Liver (tissue), 8 donors: ENCODE measurements at regions not wholly inside any gene's neighbourhood (a gene's known extent, or its start where the extent isn't known, plus 50 kb on each side); places are given as distances from the start of the nearest gene placed in this dataset.

Source experiments
- DNase-seq: peaks from one replicate; pipeline ENCODE4 v3.0.0-alpha.2; 2017; ENCODE audit warnings: low spot score
- H3K27ac ChIP-seq, 2 donors: one replicate each; pipeline ENCODE4 v1.7.0; 2013; ENCODE audit warnings: inconsistent platforms in 2 of 2, low read length in 2 of 2, control low read depth in 1 of 2, low read depth in 1 of 2, mild to moderate bottlenecking in 1 of 2
- H3K27me3 ChIP-seq, 4 donors: one replicate each; pipeline versions ENCODE4 v1.6.1 to v1.7.0; 2013; ENCODE audit warnings: low read length in 3 of 4, inconsistent platforms in 1 of 4, mild to moderate bottlenecking in 1 of 4, moderate library complexity in 1 of 4; ENCODE audit not compliant: control insufficient read depth in 4 of 4, insufficient read depth in 4 of 4
- H3K36me3 ChIP-seq, 4 donors: one replicate each; pipeline versions ENCODE4 v1.6.1 to v1.7.0; 2013; ENCODE audit warnings: low read length in 3 of 4, mild to moderate bottlenecking in 3 of 4, low read depth in 1 of 4, moderate library complexity in 1 of 4; ENCODE audit not compliant: control insufficient read depth in 4 of 4, insufficient read depth in 3 of 4
- H3K4me1 ChIP-seq, 4 donors: one replicate each; pipeline versions ENCODE4 v1.6.1 to v1.7.0; 2013; ENCODE audit warnings: low read length in 3 of 4, mild to moderate bottlenecking in 3 of 4, moderate library complexity in 1 of 4; ENCODE audit not compliant: control insufficient read depth in 4 of 4, insufficient read depth in 4 of 4
- H3K4me3 ChIP-seq, 3 donors: one replicate each; pipeline versions ENCODE4 v1.6.1 to v1.7.0; 2013; ENCODE audit warnings: low read length in 3 of 3, control low read depth in 1 of 3, low read depth in 1 of 3, mild to moderate bottlenecking in 1 of 3
- H3K9ac ChIP-seq, 2 donors: one replicate each; pipeline ENCODE4 v1.7.0; 2013; ENCODE audit warnings: low read length in 2 of 2, mild to moderate bottlenecking in 2 of 2, moderate library complexity in 2 of 2, control low read depth in 1 of 2, low read depth in 1 of 2
- H3K9me3 ChIP-seq, 4 donors: one replicate each; pipeline versions ENCODE4 v1.6.1 to v1.7.0; 2013; ENCODE audit warnings: low read length in 3 of 4; ENCODE audit not compliant: control insufficient read depth in 4 of 4
- EGR1 ChIP-seq, 2 donors: IDR thresholded peaks; 2 replicates each; pipeline ENCODE4 v1.6.1; 2016 to 2018; ENCODE audit warnings: antibody characterized with exemption in 2 of 2, low read depth in 2 of 2
- FOXA2 ChIP-seq: IDR thresholded peaks from 2 replicates; pipeline ENCODE4 v1.6.1; 2016; ENCODE audit warnings: antibody characterized with exemption
- JUND ChIP-seq, 2 donors: IDR thresholded peaks; 2 replicates each; pipeline ENCODE4 v1.6.1; 2016; ENCODE audit warnings: antibody characterized with exemption in 2 of 2
- NR2F2 ChIP-seq: IDR thresholded peaks from 2 replicates; pipeline ENCODE4 v1.6.1; 2016; ENCODE audit warnings: antibody characterized with exemption
- RAD21 ChIP-seq, 2 donors: IDR thresholded peaks; 2 replicates each; pipeline ENCODE4 v1.6.1; 2016; ENCODE audit warnings: antibody characterized with exemption in 2 of 2, mild to moderate bottlenecking in 2 of 2
- REST ChIP-seq: IDR thresholded peaks from 2 replicates; pipeline ENCODE4 v1.6.1; 2016; ENCODE audit warnings: antibody characterized with exemption, mild to moderate bottlenecking
- RXRA ChIP-seq, 2 donors: IDR thresholded peaks; 2 replicates each; pipeline ENCODE4 v1.6.1; 2017 to 2018; ENCODE audit warnings: antibody characterized with exemption in 2 of 2, mild to moderate bottlenecking in 1 of 2
- SP1 ChIP-seq: IDR thresholded peaks from 2 replicates; pipeline ENCODE4 v1.6.1; 2018; ENCODE audit warnings: antibody characterized with exemption, mild to moderate bottlenecking
- TAF1 ChIP-seq: conservative IDR thresholded peaks from 2 replicates; pipeline ENCODE4 v1.6.1; 2016; ENCODE audit warnings: antibody characterized with exemption, mild to moderate bottlenecking
- YY1 ChIP-seq: IDR thresholded peaks from 2 replicates; pipeline ENCODE4 v1.6.1; 2016; ENCODE audit warnings: antibody characterized with exemption, mild to moderate bottlenecking
- ZBTB33 ChIP-seq: IDR thresholded peaks from 2 replicates; pipeline ENCODE4 v1.6.1; 2016; ENCODE audit warnings: antibody characterized with exemption
- WGBS: extraction: QIAGEN DNeasy Blood & Tissue Kit; methylation state at CpG from one replicate; pipeline ENCODE4 v1.1.7; 2013; 5-methylcytosine and 5-hydroxymethylcytosine counted together
- TF ChIP-seq, protein P1 (sequence below): fragments of 150-350 bp; IDR thresholded peaks from 2 replicates; pipeline ENCODE4 v1.5.1; 2017; ENCODE audit warnings: improper control_type of control experiment, low read depth, low read length; ENCODE audit not compliant: missing input control
- TF ChIP-seq, protein P2 (sequence below): IDR thresholded peaks from 2 replicates; pipeline ENCODE4 v1.6.1; 2016; ENCODE audit warnings: antibody characterized with exemption
- donor health status: healthy.
- donor health status: healthy.
- donor health status: healthy.
- donor health status: healthy.
- donor health status: healthy.

- H3K9ac ChIP-seq = no peak overlapping the region
Observed at GRCh38 chr11:69416762-69417698, 64.4 kb upstream of the LINC01488 start.

DNA sequence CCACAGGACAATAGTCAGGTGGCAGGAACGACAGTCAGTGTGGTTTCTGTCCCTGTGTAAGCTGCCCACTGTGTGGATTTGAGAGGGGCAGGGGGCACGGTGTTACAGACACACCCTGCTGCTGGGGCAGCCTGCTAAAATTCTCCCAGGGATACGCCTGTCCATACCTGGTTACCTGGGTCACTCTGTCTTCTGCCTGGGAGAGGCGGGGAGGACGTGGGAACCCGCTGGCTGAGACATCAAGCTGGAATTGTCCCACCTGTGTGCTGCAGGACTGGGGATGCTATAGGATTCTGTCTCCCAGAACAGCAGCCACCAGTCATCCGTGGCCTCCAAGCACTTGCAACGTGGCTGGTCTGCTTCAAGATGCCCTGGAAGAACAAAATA is 63.8 kb upstream of the LINC01488 start:
- no peak for DNase-seq
- Histone ChIP-seq H3K27me3 (no peaks in the 10 kb centered on the region), H3K9me3 (no peaks in the 10 kb centered on the region), H3K36me3 (no peaks in the 10 kb centered on the region), H3K4me3 (no peak overlapping the region), H3K9ac (no peak overlapping the region), H3K4me1 (peaks cover 0 to 3% (median 2%) of the 10 kb centered on the region in 4 donors), H3K27ac (no peak overlapping the region)
- TF ChIP-seq SP1 = no peak
- TF ChIP-seq RAD21 (IDR thresholded peaks at IDR 0.05) = no peak
- no peak for TF ChIP-seq NR2F2
- TF ChIP-seq TAF1 = no peak
- TF ChIP-seq, protein P1, sequence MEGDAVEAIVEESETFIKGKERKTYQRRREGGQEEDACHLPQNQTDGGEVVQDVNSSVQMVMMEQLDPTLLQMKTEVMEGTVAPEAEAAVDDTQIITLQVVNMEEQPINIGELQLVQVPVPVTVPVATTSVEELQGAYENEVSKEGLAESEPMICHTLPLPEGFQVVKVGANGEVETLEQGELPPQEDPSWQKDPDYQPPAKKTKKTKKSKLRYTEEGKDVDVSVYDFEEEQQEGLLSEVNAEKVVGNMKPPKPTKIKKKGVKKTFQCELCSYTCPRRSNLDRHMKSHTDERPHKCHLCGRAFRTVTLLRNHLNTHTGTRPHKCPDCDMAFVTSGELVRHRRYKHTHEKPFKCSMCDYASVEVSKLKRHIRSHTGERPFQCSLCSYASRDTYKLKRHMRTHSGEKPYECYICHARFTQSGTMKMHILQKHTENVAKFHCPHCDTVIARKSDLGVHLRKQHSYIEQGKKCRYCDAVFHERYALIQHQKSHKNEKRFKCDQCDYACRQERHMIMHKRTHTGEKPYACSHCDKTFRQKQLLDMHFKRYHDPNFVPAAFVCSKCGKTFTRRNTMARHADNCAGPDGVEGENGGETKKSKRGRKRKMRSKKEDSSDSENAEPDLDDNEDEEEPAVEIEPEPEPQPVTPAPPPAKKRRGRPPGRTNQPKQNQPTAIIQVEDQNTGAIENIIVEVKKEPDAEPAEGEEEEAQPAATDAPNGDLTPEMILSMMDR = no peak
- TF ChIP-seq RXRA (IDR thresholded peaks at IDR 0.05) = no peak
- TF ChIP-seq YY1 = no peak
- no peak for TF ChIP-seq REST
- no peak for TF ChIP-seq ZBTB33
- no peak for TF ChIP-seq EGR1 (IDR thresholded peaks at IDR 0.05; ENCODE audit: low read depth in 2 of 2)
- 91% methylated on average over 8 of the region's 8 CpGs for WGBS

More at GRCh38 chr11:69416762-69417698, 64.4 kb upstream of the LINC01488 start:
- no peaks in the 10 kb centered on the region for H3K27me3 ChIP-seq
- no peaks in the 10 kb centered on the region for H3K9me3 ChIP-seq
- DNase-seq = no peak
- H3K27ac ChIP-seq = no peak overlapping the region
- no peaks in the 10 kb centered on the region for H3K36me3 ChIP-seq
- TF ChIP-seq, protein P2, sequence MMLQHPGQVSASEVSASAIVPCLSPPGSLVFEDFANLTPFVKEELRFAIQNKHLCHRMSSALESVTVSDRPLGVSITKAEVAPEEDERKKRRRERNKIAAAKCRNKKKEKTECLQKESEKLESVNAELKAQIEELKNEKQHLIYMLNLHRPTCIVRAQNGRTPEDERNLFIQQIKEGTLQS = no peak
- TF ChIP-seq FOXA2 = no peak
- no peak for TF ChIP-seq JUND (IDR thresholded peaks at IDR 0.05)
- TF ChIP-seq REST = no peak
- H3K4me3 ChIP-seq = no peak overlapping the region
- WGBS = 79% methylated on average over 27 of the region's 27 CpGs
- H3K4me1 ChIP-seq = peaks cover 0 to 3% (median 2%) of the 10 kb centered on the region in 4 donors
